ENCODE measurements at regions not wholly inside any gene's neighbourhood (a gene's known extent, or its start where the extent isn't known, plus 50 kb on each side); places are given as distances from the start of the nearest gene placed in this dataset.

- no peaks in the 10 kb centered on the region for H3K4me1 ChIP-seq (ENCODE audit: insufficient read depth, low read length)
Observed at GRCh38 chrX:40832723-40833122, 97.4 kb upstream of the MED14 start.

DNA sequence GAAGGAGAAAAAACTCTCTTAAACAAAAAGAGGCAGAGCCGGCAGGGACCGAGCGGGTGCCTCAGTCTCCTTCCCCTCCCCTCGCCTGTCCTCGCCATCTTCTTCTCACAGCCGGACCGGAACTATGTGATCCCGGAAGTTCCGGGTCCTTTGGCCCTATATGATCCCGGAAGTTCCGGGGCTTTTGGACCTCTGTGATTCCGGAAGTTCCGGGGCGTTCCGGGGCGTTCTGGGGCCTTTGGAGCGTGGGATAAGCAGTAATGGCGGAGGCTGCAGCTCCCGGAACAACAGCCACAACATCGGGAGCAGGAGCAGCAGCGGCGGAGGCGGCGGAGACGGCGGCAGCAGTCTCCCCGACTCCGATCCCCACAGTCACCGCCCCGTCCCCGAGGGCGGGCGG lies 98.9 kb upstream of the MED14 start:
- Histone ChIP-seq H3K36me3 (ENCODE audit: insufficient read depth, low read length) (no peaks in the 10 kb centered on the region; the same call in 1 of the 2 replicates), H3K9ac (ENCODE audit: low read depth, low read length) (no peak overlapping the region), H3K4me1 (ENCODE audit: insufficient read depth, low read length) (no peaks in the 10 kb centered on the region), H3K9me3 (ENCODE audit: control insufficient read depth, insufficient read depth, low read length) (peaks cover 21% of the 10 kb centered on the region)

More at GRCh38 chrX:40832723-40833122, 97.4 kb upstream of the MED14 start:
- Histone ChIP-seq H3K9ac (ENCODE audit: low read depth, low read length) (no peak overlapping the region), H3K9me3 (ENCODE audit: control insufficient read depth, insufficient read depth, low read length) (peaks cover 18% of the 10 kb centered on the region; the same call in 1 of the 2 replicates), H3K36me3 (ENCODE audit: insufficient read depth, low read length) (no peaks in the 10 kb centered on the region; the same call in 1 of the 2 replicates)

GRCh38 chrX:40835526-40835925 lies 100.2 kb upstream of the MED14 start:
- Histone ChIP-seq H3K9me3 (ENCODE audit: control insufficient read depth, insufficient read depth, low read length) (peaks cover 30% of the 10 kb centered on the region), H3K36me3 (ENCODE audit: insufficient read depth, low read length) (peaks cover 7% of the 10 kb centered on the region), H3K4me1 (ENCODE audit: insufficient read depth, low read length) (no peaks in the 10 kb centered on the region), H3K9ac (ENCODE audit: low read depth, low read length) (no peak overlapping the region)

- H3K4me1 ChIP-seq (ENCODE audit: insufficient read depth, low read length): peaks cover 32% of the 10 kb centered on the region
- no peak overlapping the region for H3K9ac ChIP-seq (ENCODE audit: low read depth, low read length)
- peaks cover 32% of the 10 kb centered on the region for H3K9me3 ChIP-seq (ENCODE audit: control insufficient read depth, insufficient read depth, low read length)
- H3K36me3 ChIP-seq (ENCODE audit: insufficient read depth, low read length): peaks cover 7% of the 10 kb centered on the region
Observed at GRCh38 chrX:40843643-40844042, 108.3 kb upstream of the MED14 start.

- peaks cover 32% of the 10 kb centered on the region for H3K4me1 ChIP-seq (ENCODE audit: insufficient read depth, low read length)
- H3K9ac ChIP-seq (ENCODE audit: low read depth, low read length): peak overlapping the region; percentile 21; the same call in 1 of the 2 replicates
- H3K36me3 ChIP-seq (ENCODE audit: insufficient read depth, low read length): peaks cover 7% of the 10 kb centered on the region
- H3K9me3 ChIP-seq (ENCODE audit: control insufficient read depth, insufficient read depth, low read length): peaks cover 28% of the 10 kb centered on the region
Observed at GRCh38 chrX:40844471-40844870, 109.1 kb upstream of the MED14 start.

DNA sequence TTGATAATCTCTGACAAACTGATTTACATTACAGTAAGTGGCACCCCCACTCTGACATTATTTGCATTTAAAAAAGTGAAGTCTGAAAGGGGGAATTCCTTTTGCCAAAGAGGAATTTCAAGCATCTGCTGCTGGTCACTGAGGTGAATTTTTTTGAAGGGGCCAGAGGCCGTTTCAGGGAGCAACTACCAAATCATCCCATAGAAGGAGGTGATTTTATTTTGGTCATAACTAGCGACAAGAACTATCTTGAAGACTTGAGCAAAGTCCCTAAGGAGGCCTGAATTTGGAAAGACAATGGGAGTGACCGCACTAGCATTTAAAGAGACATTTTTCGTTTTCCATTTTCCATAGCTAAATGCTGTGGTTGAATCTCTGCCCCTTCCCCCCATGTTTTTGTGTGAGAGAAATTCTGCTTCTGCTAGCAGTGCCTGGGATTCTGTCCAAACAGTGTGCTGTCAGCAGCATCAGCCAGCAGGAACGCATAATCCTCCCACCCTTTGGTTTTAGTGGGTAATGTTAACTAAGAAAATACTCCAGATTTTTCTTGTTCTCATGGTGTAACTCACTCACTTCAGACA lies 110.1 kb upstream of the MED14 start:
- peaks cover 38% of the 10 kb centered on the region for H3K4me1 ChIP-seq (ENCODE audit: insufficient read depth, low read length)
- H3K9me3 ChIP-seq (ENCODE audit: control insufficient read depth, insufficient read depth, low read length): peaks cover 26% of the 10 kb centered on the region
- H3K9ac ChIP-seq (ENCODE audit: low read depth, low read length): peak overlapping the region; percentile 14; the same call in 1 of the 2 replicates
- H3K36me3 ChIP-seq (ENCODE audit: insufficient read depth, low read length): peaks cover under 1% of the 10 kb centered on the region

DNA sequence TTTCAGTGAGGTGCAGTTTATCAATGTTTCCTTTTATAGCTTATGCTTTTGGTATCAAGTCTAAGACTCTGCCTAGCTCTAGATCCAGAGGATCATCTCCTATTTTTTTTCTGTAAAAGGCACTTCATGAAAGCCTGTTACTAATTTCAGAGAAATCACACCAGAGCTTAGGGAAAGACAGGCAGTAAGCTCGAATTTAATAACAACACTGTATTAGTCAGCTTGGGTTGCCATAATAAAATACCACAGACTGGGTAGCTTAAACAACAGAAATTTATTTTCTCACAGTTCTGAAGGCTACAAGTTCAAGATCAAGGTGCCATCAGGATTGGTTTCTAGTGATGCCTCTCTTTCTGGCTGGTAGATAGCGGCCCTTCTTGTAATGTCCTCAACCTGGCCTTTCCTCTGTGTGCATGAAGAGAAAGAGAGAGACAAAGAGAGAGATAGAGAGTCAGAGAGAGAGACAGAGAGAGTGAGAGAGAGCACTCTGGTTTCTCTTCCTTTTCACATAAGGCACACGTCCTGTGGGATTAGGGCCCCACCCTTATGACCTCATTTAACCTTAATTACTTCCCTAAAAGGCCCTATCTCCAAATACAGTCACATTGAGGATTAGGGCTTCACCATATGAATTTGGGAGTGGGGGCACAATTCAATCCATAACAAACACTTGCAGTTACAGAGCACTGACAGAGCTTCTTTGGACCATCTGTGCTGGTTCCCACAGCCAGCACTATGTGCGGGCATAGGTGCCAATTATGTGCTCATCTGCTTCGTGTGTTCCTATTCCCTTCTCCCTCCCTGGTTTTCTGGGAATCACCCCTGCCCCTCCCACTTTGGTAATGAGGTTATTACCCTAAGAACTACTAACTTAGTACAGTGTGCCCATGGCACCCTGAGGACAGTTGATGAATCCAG lies 114.8 kb upstream of the MED14 start:
- no peak overlapping the region for H3K9ac ChIP-seq (ENCODE audit: low read depth, low read length)
- peaks cover 63% of the 10 kb centered on the region for H3K4me1 ChIP-seq (ENCODE audit: insufficient read depth, low read length)
- peaks cover 4% of the 10 kb centered on the region; the same call in 1 of the 2 replicates for H3K9me3 ChIP-seq (ENCODE audit: control insufficient read depth, insufficient read depth, low read length)
- H3K36me3 ChIP-seq (ENCODE audit: insufficient read depth, low read length): no peaks in the 10 kb centered on the region

GRCh38 chrX:40852586-40852985 lies 117.2 kb upstream of the MED14 start:
- Histone ChIP-seq H3K36me3 (ENCODE audit: insufficient read depth, low read length) (no peaks in the 10 kb centered on the region), H3K9ac (ENCODE audit: low read depth, low read length) (peak overlapping the region; percentile 22; the same call in 1 of the 2 replicates), H3K4me1 (ENCODE audit: insufficient read depth, low read length) (peaks cover 46% of the 10 kb centered on the region), H3K9me3 (ENCODE audit: control insufficient read depth, insufficient read depth, low read length) (peaks cover 4% of the 10 kb centered on the region; the same call in 1 of the 2 replicates)

- Histone ChIP-seq H3K9ac (ENCODE audit: low read depth, low read length) (peak overlapping the region; percentile 22; the same call in 1 of the 2 replicates), H3K9me3 (ENCODE audit: control insufficient read depth, insufficient read depth, low read length) (peaks cover 4% of the 10 kb centered on the region; the same call in 1 of the 2 replicates), H3K4me1 (ENCODE audit: insufficient read depth, low read length) (peaks cover 40% of the 10 kb centered on the region), H3K36me3 (ENCODE audit: insufficient read depth, low read length) (no peaks in the 10 kb centered on the region)
Observed at GRCh38 chrX:40853004-40853815, 117.9 kb upstream of the MED14 start.

DNA sequence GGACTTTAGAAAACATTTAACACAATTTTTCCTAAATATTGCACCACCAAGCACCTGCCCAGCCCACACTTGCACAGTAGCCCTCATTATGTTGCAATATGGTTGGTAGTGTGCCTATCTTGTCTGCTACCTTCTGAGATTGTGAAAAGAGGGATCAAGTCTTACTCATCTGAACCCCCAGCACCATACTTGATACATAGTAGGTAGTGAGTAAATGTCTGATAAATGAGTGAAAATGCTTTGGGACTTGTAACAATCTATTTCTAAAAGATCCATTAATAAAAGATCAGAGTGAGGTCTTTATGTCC lies 118.4 kb upstream of the MED14 start:
- H3K9ac ChIP-seq (ENCODE audit: low read depth, low read length): peak overlapping the region; percentile 9; the same call in 1 of the 2 replicates

DNA sequence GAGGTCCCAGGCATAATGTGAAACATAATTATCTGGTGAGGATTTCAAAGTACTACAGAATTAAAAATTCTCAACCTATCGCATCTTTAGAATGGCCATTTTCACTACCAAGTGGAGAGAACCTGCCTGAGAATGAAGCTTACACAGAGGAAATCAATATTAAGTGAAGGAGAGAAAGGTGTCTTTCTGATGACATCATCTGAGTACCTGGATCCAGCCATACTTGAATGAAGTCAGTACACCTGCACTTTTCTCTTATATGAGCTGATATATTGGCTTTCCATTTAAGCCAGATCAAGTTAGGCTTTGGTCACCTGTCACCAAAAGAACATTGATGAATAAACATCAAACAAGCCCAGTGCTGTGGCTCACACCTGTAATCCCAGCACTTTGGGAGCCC lies 118.9 kb upstream of the MED14 start:
- Histone ChIP-seq H3K9me3 (ENCODE audit: control insufficient read depth, insufficient read depth, low read length) (peaks cover 8% of the 10 kb centered on the region), H3K4me1 (ENCODE audit: insufficient read depth, low read length) (peaks cover 39% of the 10 kb centered on the region), H3K9ac (ENCODE audit: low read depth, low read length) (peak overlapping the region; percentile 9; the same call in 1 of the 2 replicates), H3K36me3 (ENCODE audit: insufficient read depth, low read length) (no peaks in the 10 kb centered on the region; the same call in 1 of the 2 replicates)

More for the DNA sequence above, 118.4 kb upstream of the MED14 start:
- peaks cover 6% of the 10 kb centered on the region; the same call in 1 of the 2 replicates for H3K9me3 ChIP-seq (ENCODE audit: control insufficient read depth, insufficient read depth, low read length)
- no peaks in the 10 kb centered on the region for H3K36me3 ChIP-seq (ENCODE audit: insufficient read depth, low read length)
- H3K4me1 ChIP-seq (ENCODE audit: insufficient read depth, low read length): peaks cover 39% of the 10 kb centered on the region

- no peaks in the 10 kb centered on the region; the same call in 1 of the 2 replicates for H3K36me3 ChIP-seq (ENCODE audit: insufficient read depth, low read length)
Observed at GRCh38 chrX:40855411-40855810, 120.1 kb upstream of the MED14 start.

DNA sequence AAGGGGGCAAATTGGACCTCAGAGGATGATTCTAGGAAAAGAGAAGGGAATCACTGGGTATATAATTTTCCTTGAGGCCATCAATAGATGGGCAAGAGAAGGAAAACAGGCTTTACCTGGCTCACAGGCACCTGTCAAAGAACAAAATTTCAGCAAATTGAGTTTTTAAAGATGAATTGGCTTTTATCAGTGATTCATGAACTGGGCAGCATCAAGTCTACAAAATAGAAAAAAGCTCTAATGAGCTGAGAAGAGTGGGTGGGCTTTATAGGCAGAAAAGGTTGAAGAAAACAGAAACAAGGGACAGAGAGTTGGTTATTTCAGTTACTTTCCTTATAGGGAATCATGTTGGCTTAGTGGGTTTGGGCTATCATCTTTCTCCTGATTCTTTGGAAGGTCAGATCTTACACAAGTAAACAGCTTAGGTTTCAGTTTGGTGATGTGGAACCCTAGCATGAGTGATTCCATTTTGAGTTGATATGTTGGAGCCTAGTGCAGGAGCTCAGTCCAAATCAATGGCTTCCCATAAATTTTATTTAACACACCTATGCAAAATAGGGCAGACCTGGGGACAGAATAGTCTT lies 120.7 kb upstream of the MED14 start:
- H3K9me3 ChIP-seq (ENCODE audit: control insufficient read depth, insufficient read depth, low read length): peaks cover 19% of the 10 kb centered on the region
- no peak overlapping the region for H3K9ac ChIP-seq (ENCODE audit: low read depth, low read length)
- no peaks in the 10 kb centered on the region; the same call in 1 of the 2 replicates for H3K36me3 ChIP-seq (ENCODE audit: insufficient read depth, low read length)
- H3K4me1 ChIP-seq (ENCODE audit: insufficient read depth, low read length): peaks cover 30% of the 10 kb centered on the region

More at GRCh38 chrX:40855411-40855810, 120.1 kb upstream of the MED14 start:
- peaks cover 34% of the 10 kb centered on the region for H3K4me1 ChIP-seq (ENCODE audit: insufficient read depth, low read length)
- H3K9me3 ChIP-seq (ENCODE audit: control insufficient read depth, insufficient read depth, low read length): peaks cover 13% of the 10 kb centered on the region
- no peak overlapping the region for H3K9ac ChIP-seq (ENCODE audit: low read depth, low read length)
